Uterus (tissue), 3 donors: ENCODE measurements at regions not wholly inside any gene's neighbourhood (a gene's known extent, or its start where the extent isn't known, plus 50 kb on each side); places are given as distances from the start of the nearest gene placed in this dataset.
"Not testable (repeated sequence)": the region's sequence is repeated elsewhere in the genome, so short reads cannot be mapped to it uniquely, and the experiment has no call there.

Source experiments
- DNase-seq, 2 donors: peaks; one replicate each; pipeline ENCODE4 v3.0.0-alpha.2; 2019 to 2020
- H3K27ac ChIP-seq, 2 donors: fragments of 200-600 bp; sonication (generic); 1 replicate in 1 of 2; 2 replicates in 1 of 2; pipeline ENCODE4 v1.5.1; 2016 to 2018
- H3K27me3 ChIP-seq, 2 donors: fragments of 200-600 bp; sonication (generic); one replicate each; pipeline ENCODE4 v1.5.1; 2018 to 2019; ENCODE audit warnings: control low read depth in 1 of 2
- H3K36me3 ChIP-seq, 2 donors: fragments of 200-600 bp; sonication (generic); one replicate each; pipeline ENCODE4 v1.5.1; 2019; ENCODE audit warnings: control low read depth in 1 of 2
- H3K4me1 ChIP-seq, 2 donors: fragments of 200-600 bp; sonication (generic); one replicate each; pipeline ENCODE4 v1.5.1; 2018 to 2019; ENCODE audit warnings: control low read depth in 1 of 2
- H3K4me3 ChIP-seq, 2 donors: fragments of 200-600 bp; sonication (generic); 1 replicate in 1 of 2; 2 replicates in 1 of 2; pipeline ENCODE4 v1.5.1; 2018 to 2019; ENCODE audit warnings: mild to moderate bottlenecking in 1 of 2
- H3K9me3 ChIP-seq, 2 donors: fragments of 200-600 bp; sonication (generic); one replicate each; pipeline ENCODE4 v1.5.1; 2019; ENCODE audit warnings: control low read depth in 1 of 2
- POLR2A ChIP-seq, 2 donors: fragments of 450-650 bp; IDR thresholded peaks; one replicate each; pipeline ENCODE4 v1.6.1; 2016; ENCODE audit warnings: antibody characterized with exemption in 2 of 2, mild to moderate bottlenecking in 1 of 2, moderate library complexity in 1 of 2
- intact Hi-C: fragments of 100-400 bp; cut with DNase I; formaldehyde crosslinking; loops from one replicate; pipeline ENCODE4 v1.15.1; 2023; ENCODE audit warnings: low total_unique reads
- TF ChIP-seq, protein P1 (sequence below), 4 experiments: fragments of 200-600 bp in 2 of 4; fragments of 450-650 bp in 2 of 4; sonication (generic) in 2 of 4; IDR thresholded peaks; one replicate each; pipeline ENCODE4 v1.5.1; 2016 to 2019; ENCODE audit warnings: antibody characterized with exemption in 4 of 4, mild to moderate bottlenecking in 2 of 4, moderate library complexity in 1 of 4
- donor health status: DM: yes; HTN: yes; CAD: no.

DNA sequence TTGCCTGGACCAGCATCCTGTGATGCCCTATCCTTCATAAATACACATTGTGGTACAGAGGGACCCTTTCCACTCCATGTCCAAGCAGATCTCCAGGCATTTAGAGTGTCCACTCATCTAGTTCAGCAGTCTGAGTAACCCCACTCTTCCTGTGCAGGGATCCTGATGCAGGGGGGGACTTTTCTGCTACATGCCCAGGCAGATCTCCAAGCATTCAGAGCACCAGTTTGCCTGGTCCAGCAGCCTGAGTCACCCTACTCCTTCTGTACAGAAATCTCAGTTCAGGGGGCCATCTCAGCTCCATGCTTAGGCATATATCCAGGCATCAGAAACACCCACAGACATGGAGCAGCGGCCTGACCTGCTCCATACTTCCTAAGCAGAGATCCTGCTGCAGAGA, 1089.8 kb downstream of the FAT4 start:
- Histone ChIP-seq H3K27me3 (no peaks in the 10 kb centered on the region), H3K27ac (no peak overlapping the region), H3K36me3 (no peaks in the 10 kb centered on the region), H3K9me3 (no peaks in the 10 kb centered on the region), H3K4me3 (no peak overlapping the region), H3K4me1 (no peaks in the 10 kb centered on the region)
- intact Hi-C loops, result no loop called here
- DNase-seq, result no peak
- TF ChIP-seq POLR2A (IDR thresholded peaks at IDR 0.05), result no peak

DNA sequence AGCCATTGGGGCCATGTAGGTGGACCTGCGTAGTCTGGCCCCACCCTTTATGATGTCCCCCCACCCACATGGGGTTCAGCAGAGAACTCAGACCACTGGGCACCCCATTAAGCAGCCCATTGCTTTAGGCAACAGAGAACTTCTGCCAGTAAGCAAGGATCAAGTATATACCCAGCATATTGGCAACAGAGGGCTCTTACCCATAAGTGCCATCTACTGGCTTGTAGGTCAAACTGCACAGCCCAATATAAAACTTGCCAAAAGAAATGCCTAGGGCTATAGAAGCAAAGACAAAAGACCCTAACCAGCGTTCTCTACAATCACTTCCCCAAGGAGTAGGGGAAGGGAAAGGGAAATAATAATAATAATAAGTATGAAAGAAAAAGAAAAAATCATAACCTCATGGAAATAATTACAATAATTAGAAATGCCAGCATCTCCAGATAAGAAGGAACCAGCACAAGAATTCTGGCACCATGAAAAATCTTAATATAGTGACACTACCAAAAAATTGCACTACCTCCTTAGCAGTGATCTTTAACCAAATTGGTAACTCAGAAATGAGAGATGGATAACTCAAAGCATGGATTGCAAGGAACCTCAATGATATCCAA, 1090.7 kb downstream of the FAT4 start:
- TF ChIP-seq, protein P1, sequence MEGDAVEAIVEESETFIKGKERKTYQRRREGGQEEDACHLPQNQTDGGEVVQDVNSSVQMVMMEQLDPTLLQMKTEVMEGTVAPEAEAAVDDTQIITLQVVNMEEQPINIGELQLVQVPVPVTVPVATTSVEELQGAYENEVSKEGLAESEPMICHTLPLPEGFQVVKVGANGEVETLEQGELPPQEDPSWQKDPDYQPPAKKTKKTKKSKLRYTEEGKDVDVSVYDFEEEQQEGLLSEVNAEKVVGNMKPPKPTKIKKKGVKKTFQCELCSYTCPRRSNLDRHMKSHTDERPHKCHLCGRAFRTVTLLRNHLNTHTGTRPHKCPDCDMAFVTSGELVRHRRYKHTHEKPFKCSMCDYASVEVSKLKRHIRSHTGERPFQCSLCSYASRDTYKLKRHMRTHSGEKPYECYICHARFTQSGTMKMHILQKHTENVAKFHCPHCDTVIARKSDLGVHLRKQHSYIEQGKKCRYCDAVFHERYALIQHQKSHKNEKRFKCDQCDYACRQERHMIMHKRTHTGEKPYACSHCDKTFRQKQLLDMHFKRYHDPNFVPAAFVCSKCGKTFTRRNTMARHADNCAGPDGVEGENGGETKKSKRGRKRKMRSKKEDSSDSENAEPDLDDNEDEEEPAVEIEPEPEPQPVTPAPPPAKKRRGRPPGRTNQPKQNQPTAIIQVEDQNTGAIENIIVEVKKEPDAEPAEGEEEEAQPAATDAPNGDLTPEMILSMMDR (IDR thresholded peaks at IDR 0.05), result no peak
- no peak for TF ChIP-seq POLR2A (IDR thresholded peaks at IDR 0.05)
- no peak for DNase-seq

DNA sequence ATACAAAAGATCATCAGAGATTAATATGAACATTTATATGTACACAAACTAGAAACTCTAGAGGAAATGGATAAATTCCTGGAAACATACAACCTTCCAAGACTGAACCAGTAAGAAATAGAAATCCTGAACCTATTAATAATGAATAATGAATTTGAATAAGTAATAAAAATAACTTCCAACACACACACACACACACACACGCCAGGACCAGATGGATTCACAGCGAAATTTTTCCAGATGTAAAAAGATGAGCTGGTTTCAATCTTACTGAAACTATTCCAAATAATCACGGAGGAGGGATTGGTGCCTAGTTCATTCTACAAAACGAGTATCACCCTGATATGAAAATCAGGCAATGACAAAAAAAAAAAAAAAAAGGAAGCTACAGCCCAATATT, 1095.0 kb downstream of the FAT4 start:
- DNase-seq, result no peak
- Histone ChIP-seq H3K27ac (no peak overlapping the region), H3K27me3 (no peaks in the 10 kb centered on the region), H3K36me3 (no peaks in the 10 kb centered on the region), H3K9me3 (no peaks in the 10 kb centered on the region), H3K4me3 (no peak overlapping the region), H3K4me1 (no peaks in the 10 kb centered on the region)
- intact Hi-C loops, result no loop called here
- no peak for TF ChIP-seq POLR2A (IDR thresholded peaks at IDR 0.05)
- TF ChIP-seq, protein P1 (IDR thresholded peaks at IDR 0.05), result no peak

More for the DNA sequence above, 1090.7 kb downstream of the FAT4 start:
- Histone ChIP-seq H3K36me3 (no peaks in the 10 kb centered on the region), H3K27ac (no peak overlapping the region), H3K9me3 (no peaks in the 10 kb centered on the region), H3K4me1 (no peaks in the 10 kb centered on the region), H3K27me3 (no peaks in the 10 kb centered on the region), H3K4me3 (no peak overlapping the region)
- intact Hi-C loops, result no loop called here

DNA sequence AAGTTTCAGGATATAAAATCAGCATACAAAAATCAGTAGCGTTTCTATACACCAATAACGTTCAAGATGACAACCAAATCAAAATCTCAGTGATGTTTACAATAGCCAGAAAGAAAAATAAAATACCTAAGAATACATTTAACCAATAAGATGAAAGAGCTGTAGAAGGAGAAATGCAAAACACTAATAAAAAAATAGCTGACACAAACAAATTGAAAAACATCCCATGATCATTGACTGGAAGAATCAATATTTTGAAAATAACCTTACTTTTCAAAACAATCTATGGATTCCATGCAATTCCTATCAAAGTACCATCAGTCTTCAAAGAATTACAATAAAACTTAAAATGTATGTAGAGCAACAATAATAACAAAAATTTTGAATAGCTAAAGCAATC, 1096.3 kb downstream of the FAT4 start:
- Histone ChIP-seq H3K27ac (no peak overlapping the region), H3K36me3 (no peaks in the 10 kb centered on the region), H3K4me1 (no peaks in the 10 kb centered on the region), H3K4me3 (no peak overlapping the region), H3K27me3 (no peaks in the 10 kb centered on the region), H3K9me3 (no peaks in the 10 kb centered on the region)
- no peak for DNase-seq
- intact Hi-C loops, result no loop called here
- TF ChIP-seq, protein P1 (IDR thresholded peaks at IDR 0.05), result no peak
- TF ChIP-seq POLR2A (IDR thresholded peaks at IDR 0.05), result no peak

GRCh38 chr4:126412310-126412709, 1097.6 kb downstream of the FAT4 start:
- H3K27ac ChIP-seq, H3K4me1 ChIP-seq, intact Hi-C loops, H3K4me3 ChIP-seq, H3K9me3 ChIP-seq, H3K36me3 ChIP-seq, DNase-seq, H3K27me3 ChIP-seq: not testable (repeated sequence)

DNA sequence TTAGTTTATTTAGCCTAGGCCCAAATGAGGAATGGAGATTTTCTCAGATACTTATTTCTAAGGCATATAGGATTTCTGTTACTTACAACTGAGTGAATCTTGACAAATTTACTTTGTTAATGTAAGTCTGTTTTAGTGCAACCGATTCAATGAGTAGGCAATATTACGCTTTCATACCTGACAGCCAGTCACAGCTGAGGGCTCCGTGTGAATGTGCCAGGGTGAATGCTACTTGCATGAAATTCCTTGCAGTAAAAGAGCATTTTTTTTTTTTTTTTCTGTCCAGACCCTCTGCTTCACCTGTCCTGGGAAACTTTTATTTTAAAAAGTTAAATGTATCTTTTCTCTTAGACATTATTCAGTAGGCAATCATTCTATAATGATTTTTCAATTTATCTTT, 1100.0 kb downstream of the FAT4 start:
- H3K36me3 ChIP-seq, result no peaks in the 10 kb centered on the region
- intact Hi-C loops, result no loop called here
- TF ChIP-seq, protein P1 (IDR thresholded peaks at IDR 0.05), result no peak
- TF ChIP-seq POLR2A (IDR thresholded peaks at IDR 0.05), result no peak
- DNase-seq, result no peak
- H3K9me3 ChIP-seq, result no peaks in the 10 kb centered on the region
- no peaks in the 10 kb centered on the region for H3K4me1 ChIP-seq
- H3K4me3 ChIP-seq, result no peak overlapping the region
- H3K27me3 ChIP-seq, result no peaks in the 10 kb centered on the region
- no peak overlapping the region for H3K27ac ChIP-seq
